Peyer's patch (tissue), 4 donors: ENCODE measurements at regions not wholly inside any gene's neighbourhood (a gene's known extent, or its start where the extent isn't known, plus 50 kb on each side); places are given as distances from the start of the nearest gene placed in this dataset.

Experiments
- DNase-seq, 3 donors: peaks; one replicate each; pipeline ENCODE4 v3.0.0-alpha.2; 2017 to 2019
- H3K27ac ChIP-seq, 4 donors: fragments of 200-600 bp; sonication (generic); one replicate each; pipeline ENCODE4 v1.5.1; 2016 to 2019
- H3K27me3 ChIP-seq, 2 donors: fragments of 200-600 bp; sonication (generic); one replicate each; pipeline ENCODE4 v1.5.1; 2019
- H3K36me3 ChIP-seq, 3 donors: fragments of 200-600 bp; sonication (generic); one replicate each; pipeline ENCODE4 v1.5.1; 2016 to 2019
- H3K4me1 ChIP-seq, 4 donors: fragments of 200-600 bp; sonication (generic); one replicate each; pipeline ENCODE4 v1.5.1; 2016 to 2019
- H3K4me3 ChIP-seq, 4 donors: fragments of 200-600 bp; sonication (generic); 1 replicate in 3 of 4; 2 replicates in 1 of 4; pipeline ENCODE4 v1.5.1; 2016 to 2019; ENCODE audit warnings: mild to moderate bottlenecking in 1 of 4
- H3K9me3 ChIP-seq, 4 donors: fragments of 200-600 bp; sonication (generic); one replicate each; pipeline ENCODE4 v1.5.1; 2016 to 2019; ENCODE audit warnings: mild to moderate bottlenecking in 1 of 4
- POLR2A ChIP-seq, 2 donors: fragments of 450-650 bp; IDR thresholded peaks; one replicate each; pipeline ENCODE4 v1.5.1; 2017; ENCODE audit warnings: antibody characterized with exemption in 2 of 2, mild to moderate bottlenecking in 2 of 2, moderate library complexity in 2 of 2
- TF ChIP-seq, protein P1 (sequence below), 6 experiments: fragments of 450-650 bp in 4 of 6; fragments of 200-600 bp in 2 of 6; sonication (generic) in 1 of 6; IDR thresholded peaks; one replicate each; pipeline ENCODE4 v1.5.1; 2017 to 2019; ENCODE audit warnings: antibody characterized with exemption in 6 of 6, mild to moderate bottlenecking in 3 of 6, moderate library complexity in 1 of 6

DNA sequence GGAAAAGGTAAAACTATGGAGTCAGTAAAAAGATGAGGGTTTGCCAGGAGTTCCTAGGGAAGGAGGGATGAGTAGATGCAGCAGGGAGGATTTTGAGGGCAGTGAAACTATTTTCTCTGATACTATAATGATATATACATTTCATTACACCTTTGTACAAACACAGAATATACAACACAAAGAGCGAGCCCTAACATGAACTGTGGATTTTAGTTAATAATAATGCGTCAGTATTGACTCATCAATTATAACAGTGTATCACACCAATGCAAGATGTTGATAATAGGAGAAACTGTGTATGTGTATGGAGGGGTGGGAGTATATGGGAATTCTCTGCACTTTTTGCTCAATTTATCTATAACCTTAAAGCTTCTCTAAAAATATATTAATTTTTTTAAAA, 404.3 kb upstream of the NOVA1 start:
- no peak for DNase-seq
- TF ChIP-seq, protein P1, sequence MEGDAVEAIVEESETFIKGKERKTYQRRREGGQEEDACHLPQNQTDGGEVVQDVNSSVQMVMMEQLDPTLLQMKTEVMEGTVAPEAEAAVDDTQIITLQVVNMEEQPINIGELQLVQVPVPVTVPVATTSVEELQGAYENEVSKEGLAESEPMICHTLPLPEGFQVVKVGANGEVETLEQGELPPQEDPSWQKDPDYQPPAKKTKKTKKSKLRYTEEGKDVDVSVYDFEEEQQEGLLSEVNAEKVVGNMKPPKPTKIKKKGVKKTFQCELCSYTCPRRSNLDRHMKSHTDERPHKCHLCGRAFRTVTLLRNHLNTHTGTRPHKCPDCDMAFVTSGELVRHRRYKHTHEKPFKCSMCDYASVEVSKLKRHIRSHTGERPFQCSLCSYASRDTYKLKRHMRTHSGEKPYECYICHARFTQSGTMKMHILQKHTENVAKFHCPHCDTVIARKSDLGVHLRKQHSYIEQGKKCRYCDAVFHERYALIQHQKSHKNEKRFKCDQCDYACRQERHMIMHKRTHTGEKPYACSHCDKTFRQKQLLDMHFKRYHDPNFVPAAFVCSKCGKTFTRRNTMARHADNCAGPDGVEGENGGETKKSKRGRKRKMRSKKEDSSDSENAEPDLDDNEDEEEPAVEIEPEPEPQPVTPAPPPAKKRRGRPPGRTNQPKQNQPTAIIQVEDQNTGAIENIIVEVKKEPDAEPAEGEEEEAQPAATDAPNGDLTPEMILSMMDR (IDR thresholded peaks at IDR 0.05): no peak
- TF ChIP-seq POLR2A (IDR thresholded peaks at IDR 0.05): no peak
- Histone ChIP-seq H3K36me3 (no peaks in the 10 kb centered on the region), H3K4me1 (no peaks in the 10 kb centered on the region), H3K27ac (no peak overlapping the region), H3K9me3 (no peaks in the 10 kb centered on the region), H3K27me3 (no peaks in the 10 kb centered on the region), H3K4me3 (no peak overlapping the region)

DNA sequence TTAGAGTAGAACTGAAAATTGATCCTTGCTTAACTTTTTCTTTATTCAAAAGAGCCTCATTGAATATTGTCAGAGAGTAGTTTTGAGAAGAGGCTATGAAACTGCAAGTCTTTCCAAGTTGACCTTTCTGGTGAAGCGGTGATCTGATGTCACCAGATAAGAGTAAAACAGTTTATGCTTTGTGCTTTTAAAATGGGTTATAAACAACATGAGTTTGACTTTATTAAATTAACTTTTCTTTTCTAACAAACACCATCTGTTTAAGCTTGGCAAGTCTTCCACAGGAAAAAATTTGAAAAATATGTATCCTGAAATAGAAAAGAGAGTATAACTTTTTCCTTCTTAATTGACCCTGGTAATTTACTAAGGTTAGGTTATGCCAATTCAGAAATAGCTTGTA, 408.7 kb upstream of the NOVA1 start:
- Histone ChIP-seq H3K36me3 (no peaks in the 10 kb centered on the region), H3K4me3 (no peak overlapping the region), H3K27ac (no peak overlapping the region), H3K27me3 (no peaks in the 10 kb centered on the region), H3K9me3 (no peaks in the 10 kb centered on the region), H3K4me1 (no peaks in the 10 kb centered on the region)
- DNase-seq: no peak
- no peak for TF ChIP-seq POLR2A (IDR thresholded peaks at IDR 0.05)
- TF ChIP-seq, protein P1 (IDR thresholded peaks at IDR 0.05): no peak

DNA sequence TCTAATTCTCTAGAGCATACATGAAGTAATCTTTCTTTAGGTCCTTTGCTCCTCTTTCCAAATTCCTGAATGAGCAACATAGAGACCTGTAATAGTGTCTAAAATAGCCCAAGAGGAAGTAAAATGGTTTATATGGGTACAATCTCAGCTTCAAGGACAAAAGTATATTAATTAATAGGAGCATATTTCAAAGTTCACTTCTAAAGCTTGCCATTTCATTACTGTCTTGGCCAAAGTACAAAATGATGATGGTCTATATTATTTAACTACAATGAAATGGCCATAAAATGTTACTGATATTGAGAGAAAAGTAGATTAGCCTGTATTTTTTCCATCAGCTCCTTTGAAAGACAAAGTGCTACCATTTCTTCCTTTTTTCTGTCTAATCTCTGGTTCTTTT, 410.4 kb upstream of the NOVA1 start:
- H3K9me3 ChIP-seq: no peaks in the 10 kb centered on the region
- no peak overlapping the region for H3K4me3 ChIP-seq
- H3K4me1 ChIP-seq: no peaks in the 10 kb centered on the region
- TF ChIP-seq, protein P1 (IDR thresholded peaks at IDR 0.05): no peak
- TF ChIP-seq POLR2A (IDR thresholded peaks at IDR 0.05): no peak
- peak overlapping the region in 1 of 4 donors; percentile 4 for H3K27ac ChIP-seq
- H3K27me3 ChIP-seq: no peaks in the 10 kb centered on the region
- no peak for DNase-seq
- no peaks in the 10 kb centered on the region for H3K36me3 ChIP-seq

DNA sequence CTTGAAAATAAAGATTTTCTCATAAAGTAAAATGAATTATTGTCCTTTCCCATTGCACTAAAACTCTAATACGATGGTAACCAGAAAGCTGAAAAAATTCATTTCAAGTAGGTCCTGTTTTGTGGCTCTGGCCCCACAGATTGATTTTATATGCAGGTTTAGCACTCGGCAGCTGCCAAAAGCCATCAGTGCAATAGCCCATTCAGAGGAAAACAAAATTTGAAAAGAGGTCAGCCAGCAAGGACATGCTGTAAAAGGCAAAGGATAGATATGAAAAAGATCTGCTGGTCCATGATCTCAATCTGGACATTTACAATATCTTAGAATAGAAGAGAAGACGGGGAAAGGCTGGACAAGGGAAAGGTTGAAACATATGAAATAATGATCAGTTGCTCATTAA, 414.8 kb upstream of the NOVA1 start:
- no peaks in the 10 kb centered on the region for H3K36me3 ChIP-seq
- no peaks in the 10 kb centered on the region for H3K9me3 ChIP-seq
- no peaks in the 10 kb centered on the region for H3K27me3 ChIP-seq
- TF ChIP-seq POLR2A (IDR thresholded peaks at IDR 0.05): no peak
- TF ChIP-seq, protein P1 (IDR thresholded peaks at IDR 0.05): no peak
- no peak overlapping the region for H3K27ac ChIP-seq
- DNase-seq: no peak
- no peaks in the 10 kb centered on the region for H3K4me1 ChIP-seq
- no peak overlapping the region for H3K4me3 ChIP-seq

DNA sequence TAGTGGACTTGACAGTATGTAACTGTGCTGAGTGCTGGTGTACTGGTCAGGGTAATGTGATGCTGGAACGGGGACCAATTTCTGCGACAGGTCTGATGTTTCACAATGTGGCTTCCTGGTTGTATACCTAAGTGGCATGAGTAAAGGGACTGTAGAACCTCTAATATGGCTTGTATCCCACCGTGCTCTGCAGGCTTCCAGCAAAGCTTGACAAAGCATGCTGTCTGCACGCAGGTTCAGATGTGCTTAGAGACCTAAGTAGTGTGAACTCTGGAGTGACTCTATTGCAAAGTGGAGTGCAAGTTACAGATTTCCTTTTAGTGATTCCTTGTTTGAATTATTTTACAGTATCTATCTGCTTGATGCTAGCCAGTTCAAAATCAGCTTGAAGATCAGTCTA, 415.8 kb upstream of the NOVA1 start:
- H3K36me3 ChIP-seq: no peaks in the 10 kb centered on the region
- no peaks in the 10 kb centered on the region for H3K9me3 ChIP-seq
- H3K27ac ChIP-seq: no peak overlapping the region
- no peak for DNase-seq
- TF ChIP-seq, protein P1 (IDR thresholded peaks at IDR 0.05): no peak
- TF ChIP-seq POLR2A (IDR thresholded peaks at IDR 0.05): no peak
- H3K27me3 ChIP-seq: no peaks in the 10 kb centered on the region
- H3K4me3 ChIP-seq: no peak overlapping the region
- no peaks in the 10 kb centered on the region for H3K4me1 ChIP-seq

DNA sequence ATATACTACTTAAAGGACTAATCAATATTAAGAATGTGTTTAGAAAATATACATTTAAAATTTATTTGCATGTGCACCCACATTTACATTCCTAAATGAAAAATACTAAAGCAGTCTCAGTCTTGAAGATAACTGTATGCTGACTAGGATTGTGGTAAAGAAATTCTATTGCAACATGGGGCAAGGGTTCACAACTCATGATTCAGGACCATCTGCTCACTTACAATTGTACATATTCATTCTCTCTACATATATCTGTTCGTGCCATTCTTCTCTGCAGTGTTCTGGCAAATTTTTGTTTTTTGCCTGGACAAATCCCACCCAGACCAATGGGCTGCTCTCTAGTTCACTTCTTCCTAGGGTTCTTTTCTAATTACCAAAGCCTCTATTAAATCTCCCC, 417.2 kb upstream of the NOVA1 start:
- no peaks in the 10 kb centered on the region for H3K27me3 ChIP-seq
- H3K9me3 ChIP-seq: no peaks in the 10 kb centered on the region
- TF ChIP-seq POLR2A (IDR thresholded peaks at IDR 0.05): no peak
- TF ChIP-seq, protein P1 (IDR thresholded peaks at IDR 0.05): no peak
- H3K27ac ChIP-seq: no peak overlapping the region
- no peak for DNase-seq
- no peaks in the 10 kb centered on the region for H3K36me3 ChIP-seq
- H3K4me1 ChIP-seq: no peaks in the 10 kb centered on the region
- H3K4me3 ChIP-seq: no peak overlapping the region
